ENCODE measurements at regions not wholly inside any gene's neighbourhood (a gene's known extent, or its start where the extent isn't known, plus 50 kb on each side); places are given as distances from the start of the nearest gene placed in this dataset.

GRCh38 chr14:61186341-61187195 is 94.6 kb downstream of the TMEM30B start:
- H3K9me3 ChIP-seq (ENCODE audit: severe bottlenecking) = no peaks in the 10 kb centered on the region
- no peak overlapping the region for H3K27ac ChIP-seq
- DNase-seq = no peak
- no peak for TF ChIP-seq CTCF (IDR thresholded peaks at IDR 0.05; ENCODE audit: low read depth, low read length)
- no peaks in the 10 kb centered on the region for H3K27me3 ChIP-seq (ENCODE audit: insufficient read depth, low read depth, severe bottlenecking)
- no peaks in the 10 kb centered on the region for H3K36me3 ChIP-seq
- H3K4me3 ChIP-seq (ENCODE audit: low read depth, low read length) = no peak overlapping the region

- Histone ChIP-seq H3K36me3 (no peaks in the 10 kb centered on the region), H3K27ac (no peak overlapping the region), H3K4me3 (ENCODE audit: low read depth, low read length) (no peak overlapping the region), H3K27me3 (ENCODE audit: insufficient read depth, low read depth, severe bottlenecking) (no peaks in the 10 kb centered on the region), H3K9me3 (ENCODE audit: severe bottlenecking) (no peaks in the 10 kb centered on the region)
- TF ChIP-seq CTCF (IDR thresholded peaks at IDR 0.05; ENCODE audit: low read depth, low read length) = no peak
- DNase-seq = no peak
These were observed 95.6 kb downstream of the TMEM30B start for GRCh38 chr14:61185534-61185933.

GRCh38 chr14:61184112-61184511 is 97.0 kb downstream of the TMEM30B start:
- no peak for TF ChIP-seq CTCF (IDR thresholded peaks at IDR 0.05; ENCODE audit: low read depth, low read length)
- H3K27ac ChIP-seq = no peak overlapping the region
- H3K9me3 ChIP-seq (ENCODE audit: severe bottlenecking) = no peaks in the 10 kb centered on the region
- no peak overlapping the region for H3K4me3 ChIP-seq (ENCODE audit: low read depth, low read length)
- no peaks in the 10 kb centered on the region for H3K36me3 ChIP-seq
- no peaks in the 10 kb centered on the region for H3K27me3 ChIP-seq (ENCODE audit: insufficient read depth, low read depth, severe bottlenecking)
- no peak for DNase-seq

GRCh38 chr14:61183196-61183885 is 97.8 kb downstream of the TMEM30B start:
- Histone ChIP-seq H3K9me3 (ENCODE audit: severe bottlenecking) (no peaks in the 10 kb centered on the region), H3K27ac (no peak overlapping the region), H3K36me3 (no peaks in the 10 kb centered on the region), H3K4me3 (ENCODE audit: low read depth, low read length) (no peak overlapping the region), H3K27me3 (ENCODE audit: insufficient read depth, low read depth, severe bottlenecking) (no peaks in the 10 kb centered on the region)
- no peak for DNase-seq
- TF ChIP-seq CTCF (IDR thresholded peaks at IDR 0.05; ENCODE audit: low read depth, low read length) = no peak

- Histone ChIP-seq H3K27me3 (ENCODE audit: insufficient read depth, low read depth, severe bottlenecking) (no peaks in the 10 kb centered on the region), H3K4me3 (ENCODE audit: low read depth, low read length) (no peak overlapping the region), H3K27ac (no peak overlapping the region), H3K36me3 (no peaks in the 10 kb centered on the region), H3K9me3 (ENCODE audit: severe bottlenecking) (no peaks in the 10 kb centered on the region)
- no peak for DNase-seq
- TF ChIP-seq CTCF (IDR thresholded peaks at IDR 0.05; ENCODE audit: low read depth, low read length) = no peak
These were observed 101.2 kb downstream of the TMEM30B start for GRCh38 chr14:61179796-61180398.
